Smooth muscle cell (in vitro differentiated cells): ENCODE measurements at regions not wholly inside any gene's neighbourhood (a gene's known extent, or its start where the extent isn't known, plus 50 kb on each side); places are given as distances from the start of the nearest gene placed in this dataset.

Experiments used
- DNase-seq: peaks from one replicate; lab custom pipeline; 2025; ENCODE audit not compliant: unreplicated experiment; lab: John Stamatoyannopoulos, UW
- H2AFZ ChIP-seq: fragments of 200-600 bp; sonication (generic); 2 replicates; pipeline ENCODE4 v1.6.0; 2016; ENCODE audit warnings: antibody characterized with exemption, low read depth, mild to moderate bottlenecking
- H3F3A ChIP-seq: fragments of 200-600 bp; sonication (generic); 2 replicates; pipeline ENCODE4 v1.6.0; 2017; ENCODE audit warnings: antibody characterized with exemption, low read depth
- H3K27ac ChIP-seq: fragments of 200-600 bp; sonication (generic); 2 replicates; pipeline ENCODE4 v1.5.1; 2016; ENCODE audit warnings: low read depth, mild to moderate bottlenecking
- H3K27me3 ChIP-seq: fragments of 200-600 bp; sonication (generic); 2 replicates; pipeline ENCODE4 v1.6.1; 2016; ENCODE audit warnings: low read depth, mild to moderate bottlenecking
- H3K36me3 ChIP-seq: fragments of 200-600 bp; sonication (generic); 2 replicates; pipeline ENCODE4 v1.5.1; 2016; ENCODE audit warnings: low read depth
- H3K4me1 ChIP-seq: fragments of 200-600 bp; sonication (generic); 2 replicates; pipeline ENCODE4 v1.5.1; 2016; ENCODE audit warnings: low read depth
- H3K4me2 ChIP-seq: fragments of 200-600 bp; sonication (generic); 2 replicates; pipeline ENCODE4 v1.6.0; 2016; ENCODE audit warnings: mild to moderate bottlenecking
- H3K4me3 ChIP-seq: fragments of 200-600 bp; sonication (generic); 2 replicates; pipeline ENCODE4 v1.5.1; 2016; ENCODE audit warnings: mild to moderate bottlenecking
- H3K79me2 ChIP-seq: fragments of 200-600 bp; sonication (generic); 2 replicates; pipeline ENCODE4 v1.6.0; 2016; ENCODE audit warnings: low read depth, mild to moderate bottlenecking
- H3K9ac ChIP-seq: fragments of 200-600 bp; sonication (generic); 2 replicates; pipeline ENCODE4 v1.6.0; 2016; ENCODE audit warnings: low read depth
- H3K9me3 ChIP-seq: fragments of 200-600 bp; sonication (generic); replicated peaks from 2 replicates; pipeline ENCODE4 v1.5.1; 2016; ENCODE audit warnings: low read depth
- H4K20me1 ChIP-seq: fragments of 200-600 bp; sonication (generic); 2 replicates; pipeline ENCODE4 v1.6.0; 2016; ENCODE audit warnings: low read depth
- WGBS: methylation state at CpG from one replicate; pipeline ENCODE4 v1.1.7; 2016; ENCODE audit warnings: low lambda C conversion rate; 5-methylcytosine and 5-hydroxymethylcytosine counted together
- TF ChIP-seq, protein P1 (sequence below): fragments of 200-600 bp; sonication (generic); IDR thresholded peaks from 2 replicates; pipeline ENCODE4 v1.5.1; 2017; ENCODE audit warnings: borderline replicate concordance, mild to moderate bottlenecking, antibody characterized with exemption; ENCODE audit not compliant: insufficient read depth, poor library complexity, severe bottlenecking

DNA sequence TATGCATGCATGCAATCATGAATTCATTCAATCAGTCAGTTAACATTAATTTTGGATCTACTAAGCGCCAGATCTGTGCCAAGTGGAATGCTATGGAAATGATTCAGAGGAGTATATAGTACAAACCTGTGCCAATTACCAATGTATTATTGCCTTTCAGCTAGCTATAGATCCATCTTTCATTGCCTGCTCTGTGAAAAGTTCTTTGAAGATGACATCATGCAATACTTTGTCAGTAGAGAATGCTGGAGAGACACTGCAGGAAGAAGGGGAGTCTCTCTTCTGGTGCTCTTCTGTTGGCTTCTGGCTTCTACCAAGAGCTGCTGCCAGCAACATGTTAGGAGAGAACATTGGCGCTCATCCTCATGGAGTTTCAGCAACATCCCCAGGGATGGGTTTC lies 81.0 kb upstream of the LMCD1 start:
- TF ChIP-seq, protein P1, sequence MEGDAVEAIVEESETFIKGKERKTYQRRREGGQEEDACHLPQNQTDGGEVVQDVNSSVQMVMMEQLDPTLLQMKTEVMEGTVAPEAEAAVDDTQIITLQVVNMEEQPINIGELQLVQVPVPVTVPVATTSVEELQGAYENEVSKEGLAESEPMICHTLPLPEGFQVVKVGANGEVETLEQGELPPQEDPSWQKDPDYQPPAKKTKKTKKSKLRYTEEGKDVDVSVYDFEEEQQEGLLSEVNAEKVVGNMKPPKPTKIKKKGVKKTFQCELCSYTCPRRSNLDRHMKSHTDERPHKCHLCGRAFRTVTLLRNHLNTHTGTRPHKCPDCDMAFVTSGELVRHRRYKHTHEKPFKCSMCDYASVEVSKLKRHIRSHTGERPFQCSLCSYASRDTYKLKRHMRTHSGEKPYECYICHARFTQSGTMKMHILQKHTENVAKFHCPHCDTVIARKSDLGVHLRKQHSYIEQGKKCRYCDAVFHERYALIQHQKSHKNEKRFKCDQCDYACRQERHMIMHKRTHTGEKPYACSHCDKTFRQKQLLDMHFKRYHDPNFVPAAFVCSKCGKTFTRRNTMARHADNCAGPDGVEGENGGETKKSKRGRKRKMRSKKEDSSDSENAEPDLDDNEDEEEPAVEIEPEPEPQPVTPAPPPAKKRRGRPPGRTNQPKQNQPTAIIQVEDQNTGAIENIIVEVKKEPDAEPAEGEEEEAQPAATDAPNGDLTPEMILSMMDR, result no peak
- H3K27me3 ChIP-seq, result no peaks in the 10 kb centered on the region
- no peaks in the 10 kb centered on the region for H4K20me1 ChIP-seq
- no peak overlapping the region for H3K27ac ChIP-seq
- H3K9ac ChIP-seq, result no peak overlapping the region
- no peaks in the 10 kb centered on the region for H3F3A ChIP-seq
- no peaks in the 10 kb centered on the region for H3K79me2 ChIP-seq
- DNase-seq, result no peak
- H3K4me2 ChIP-seq, result no peak overlapping the region
- H3K9me3 ChIP-seq, result no peaks in the 10 kb centered on the region
- H3K4me3 ChIP-seq, result no peak overlapping the region
- no peaks in the 10 kb centered on the region for H3K36me3 ChIP-seq
- H2AFZ ChIP-seq, result no peak overlapping the region
- no peaks in the 10 kb centered on the region for H3K4me1 ChIP-seq
- 95% methylated on average over 2 of the region's 2 CpGs for WGBS

DNA sequence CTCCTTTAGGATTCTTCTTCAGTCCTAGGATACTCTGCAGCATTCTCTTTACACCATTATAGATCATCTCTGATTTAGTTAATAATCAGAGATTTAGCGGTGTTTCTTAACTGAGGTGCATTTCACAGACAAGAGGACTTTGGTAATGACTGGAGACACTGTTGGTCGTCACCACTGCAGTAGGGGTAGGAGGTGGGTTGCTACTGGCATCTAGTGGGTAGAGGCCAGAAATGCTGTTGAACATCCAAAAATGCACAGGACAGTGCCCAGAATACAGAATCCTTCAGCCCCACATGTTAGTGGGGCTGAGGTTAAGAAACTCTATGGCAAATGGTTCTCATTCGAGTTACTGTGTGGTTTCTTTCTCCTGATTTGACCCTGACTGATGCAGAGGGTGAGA lies 80.4 kb upstream of the LMCD1 start:
- Histone ChIP-seq H3K36me3 (no peaks in the 10 kb centered on the region), H3K4me1 (no peaks in the 10 kb centered on the region), H4K20me1 (no peaks in the 10 kb centered on the region), H3K27me3 (no peaks in the 10 kb centered on the region), H3K4me2 (no peak overlapping the region), H3K79me2 (no peaks in the 10 kb centered on the region), H3K9ac (no peak overlapping the region), H3K9me3 (no peaks in the 10 kb centered on the region), H3K4me3 (no peak overlapping the region), H2AFZ (no peak overlapping the region), H3F3A (no peaks in the 10 kb centered on the region), H3K27ac (no peak overlapping the region)
- WGBS, result 95% methylated on average over 3 of the region's 3 CpGs
- DNase-seq, result no peak
- TF ChIP-seq, protein P1, result no peak

DNA sequence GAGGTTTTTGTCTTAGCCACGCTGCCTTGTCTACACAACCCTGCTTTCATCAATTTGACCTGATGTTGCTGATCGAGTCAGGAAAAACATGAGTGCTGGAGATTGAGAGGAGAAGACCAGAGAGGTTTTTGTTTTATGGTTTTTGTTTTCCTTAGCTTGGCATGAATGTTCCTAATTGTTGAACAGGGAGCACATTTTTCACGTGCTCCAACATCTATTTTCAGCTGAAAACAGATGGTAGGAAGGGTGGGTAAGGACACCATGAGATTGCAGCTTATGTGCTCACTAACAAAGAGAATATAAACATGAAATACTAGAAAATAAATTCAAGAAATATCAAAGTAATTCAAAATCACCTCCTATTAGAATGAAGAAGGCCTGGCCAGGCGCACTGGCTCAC lies 79.9 kb upstream of the LMCD1 start:
- H2AFZ ChIP-seq, result no peak overlapping the region
- H3K36me3 ChIP-seq, result no peaks in the 10 kb centered on the region
- no peak overlapping the region for H3K4me2 ChIP-seq
- H3K27me3 ChIP-seq, result no peaks in the 10 kb centered on the region
- no peak overlapping the region for H3K9ac ChIP-seq
- no peaks in the 10 kb centered on the region for H3K79me2 ChIP-seq
- TF ChIP-seq, protein P1, result no peak
- no peaks in the 10 kb centered on the region for H4K20me1 ChIP-seq
- H3K27ac ChIP-seq, result no peak overlapping the region
- DNase-seq, result no peak
- WGBS, result 88% methylated on average over 4 of the region's 4 CpGs
- no peaks in the 10 kb centered on the region for H3K9me3 ChIP-seq
- no peaks in the 10 kb centered on the region for H3F3A ChIP-seq
- H3K4me3 ChIP-seq, result no peak overlapping the region
- no peaks in the 10 kb centered on the region for H3K4me1 ChIP-seq

DNA sequence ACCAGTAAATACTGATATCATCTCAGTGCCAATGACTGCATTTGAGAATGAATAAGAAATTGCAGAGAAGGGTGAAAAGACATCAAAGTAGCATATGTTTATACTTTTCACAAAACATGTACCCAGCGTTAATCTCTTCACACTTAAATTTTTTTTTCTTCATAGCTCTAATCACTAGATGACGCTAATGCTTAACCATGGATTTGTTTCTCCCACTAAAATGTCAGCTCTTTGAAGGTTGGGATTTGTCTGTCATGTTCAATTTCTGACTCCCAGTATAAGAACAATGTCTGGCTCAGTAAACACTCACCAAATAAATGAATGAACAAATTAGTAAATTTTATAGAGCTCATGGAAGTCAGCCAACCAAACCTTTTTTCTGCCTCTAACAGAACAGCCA lies 78.3 kb upstream of the LMCD1 start:
- H4K20me1 ChIP-seq, result no peaks in the 10 kb centered on the region
- no peaks in the 10 kb centered on the region for H3F3A ChIP-seq
- TF ChIP-seq, protein P1, result no peak
- H2AFZ ChIP-seq, result no peak overlapping the region
- H3K36me3 ChIP-seq, result no peaks in the 10 kb centered on the region
- H3K4me3 ChIP-seq, result no peak overlapping the region
- H3K79me2 ChIP-seq, result no peaks in the 10 kb centered on the region
- H3K27ac ChIP-seq, result no peak overlapping the region
- no peaks in the 10 kb centered on the region for H3K9me3 ChIP-seq
- no peak overlapping the region for H3K4me2 ChIP-seq
- no peak for DNase-seq
- H3K9ac ChIP-seq, result no peak overlapping the region
- H3K27me3 ChIP-seq, result no peaks in the 10 kb centered on the region
- 76% methylated on average over 2 of the region's 2 CpGs for WGBS
- H3K4me1 ChIP-seq, result no peaks in the 10 kb centered on the region
